Mesodermal cell (in vitro differentiated cells): ENCODE measurements at regions not wholly inside any gene's neighbourhood (a gene's known extent, or its start where the extent isn't known, plus 50 kb on each side); places are given as distances from the start of the nearest gene placed in this dataset.
"Not testable (repeated sequence)": the region's sequence is repeated elsewhere in the genome, so short reads cannot be mapped to it uniquely, and the experiment has no call there.

Source experiments
- H3K27ac ChIP-seq: 2 replicates; pipeline ENCODE4 v1.7.0; 2013; ENCODE audit warnings: mild to moderate bottlenecking, low read depth, low read length, moderate library complexity; ENCODE audit not compliant: severe bottlenecking
- H3K36me3 ChIP-seq: 2 replicates; pipeline ENCODE4 v1.7.1; 2013; ENCODE audit warnings: mild to moderate bottlenecking, low read length, moderate library complexity; ENCODE audit not compliant: control insufficient read depth, insufficient read depth
- H3K4me1 ChIP-seq: one replicate; pipeline ENCODE4 v1.7.1; 2013; ENCODE audit warnings: mild to moderate bottlenecking, low read length; ENCODE audit not compliant: insufficient read depth, control insufficient read depth, poor library complexity, severe bottlenecking
- H3K4me3 ChIP-seq: 2 replicates; pipeline ENCODE4 v1.7.0; 2013; ENCODE audit warnings: low read length, control low read depth, mild to moderate bottlenecking; ENCODE audit not compliant: insufficient read depth, poor library complexity, severe bottlenecking; ENCODE audit errors: extremely low read depth
- H3K9me3 ChIP-seq: 2 replicates; pipeline ENCODE4 v1.7.1; 2013; ENCODE audit warnings: mild to moderate bottlenecking, low read length, moderate library complexity; ENCODE audit not compliant: control insufficient read depth
- WGBS, 2 experiments: methylation state at CpG; one replicate each; pipeline ENCODE4 v1.1.5; 2013; ENCODE audit warnings: missing lambda C conversion rate in 2 of 2; ENCODE audit not compliant: insufficient coverage in 2 of 2; 5-methylcytosine and 5-hydroxymethylcytosine counted together

DNA sequence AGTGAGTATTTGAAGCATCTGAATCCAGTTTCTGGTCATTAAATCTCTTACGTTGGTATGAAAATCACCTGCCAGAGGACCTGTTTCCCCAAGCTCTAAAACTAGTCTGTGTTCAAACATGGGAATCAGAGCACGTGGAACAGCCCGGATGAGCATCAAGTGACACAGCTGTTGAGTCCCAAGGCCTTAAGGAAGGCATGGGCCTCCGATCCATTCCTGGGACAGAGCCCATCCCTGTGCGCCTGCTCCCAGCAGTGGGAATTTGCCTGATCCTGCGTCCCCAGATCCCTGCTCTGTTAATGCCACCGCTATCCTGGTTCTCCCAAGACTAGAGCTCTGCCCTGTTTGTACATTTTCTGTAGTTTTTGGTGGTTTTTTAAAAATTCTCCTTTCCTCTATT is 68.4 kb upstream of the FBXO28 start:
- WGBS, 2 experiments: 92 to 94% methylated on average over 6 to 7 of the region's 7 CpGs
- Histone ChIP-seq H3K27ac (no peak overlapping the region), H3K4me3 (no peak overlapping the region), H3K9me3 (no peaks in the 10 kb centered on the region), H3K4me1 (no peaks in the 10 kb centered on the region), H3K36me3 (no peaks in the 10 kb centered on the region)

DNA sequence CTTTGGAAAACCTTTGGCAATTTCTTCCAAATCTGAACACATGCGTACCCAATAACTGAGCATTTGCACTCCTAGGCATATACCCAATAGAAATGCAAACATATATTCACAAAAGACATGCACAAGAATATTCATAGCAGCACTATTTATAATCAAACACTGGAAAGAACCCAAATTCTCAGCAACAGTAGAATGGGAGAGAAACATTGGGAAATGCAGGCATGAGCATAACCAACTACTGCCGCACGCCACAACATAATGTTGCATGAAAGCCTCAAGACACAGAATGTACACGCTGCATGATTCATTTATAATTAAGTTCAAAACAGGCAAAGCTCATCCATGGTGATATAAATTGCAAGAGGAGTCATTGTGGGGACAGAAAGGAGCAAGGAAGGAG is 69.5 kb upstream of the FBXO28 start:
- WGBS, 2 experiments: 90% methylated on average over 2 of the region's 4 CpGs; no CpG with 5 or more reads in 1 of the 2 experiments
- no peaks in the 10 kb centered on the region for H3K4me1 ChIP-seq
- H3K27ac ChIP-seq: no peak overlapping the region
- H3K9me3 ChIP-seq: no peaks in the 10 kb centered on the region
- H3K36me3 ChIP-seq: no peaks in the 10 kb centered on the region
- no peak overlapping the region for H3K4me3 ChIP-seq

DNA sequence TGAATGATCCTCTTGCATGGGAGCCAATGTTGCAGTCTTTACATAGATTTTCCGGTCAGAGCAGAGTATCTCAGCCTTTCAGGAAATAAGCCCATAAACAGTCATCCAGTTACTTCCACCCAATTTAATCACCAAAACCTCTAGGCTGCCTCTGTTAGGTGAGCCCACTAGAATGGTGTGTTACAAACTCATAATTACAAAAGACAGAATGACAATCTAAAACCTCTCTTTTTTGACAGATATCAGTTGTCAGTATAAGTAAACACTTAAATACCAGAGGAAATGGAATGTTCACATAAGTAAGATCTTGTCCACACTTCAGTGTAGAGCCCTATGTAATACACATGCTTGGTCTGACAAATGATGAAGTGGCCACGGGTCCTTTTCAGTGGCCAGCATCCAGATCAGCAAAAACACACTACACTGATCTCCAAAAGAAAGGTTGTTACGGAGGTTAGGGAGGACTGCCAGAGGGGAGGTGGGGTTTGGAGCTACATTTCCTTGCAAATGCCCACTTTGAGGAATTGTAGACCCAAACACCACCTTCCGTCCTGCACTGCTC is 71.3 kb upstream of the FBXO28 start:
- Histone ChIP-seq H3K36me3 (no peaks in the 10 kb centered on the region), H3K4me1 (no peaks in the 10 kb centered on the region), H3K4me3 (no peak overlapping the region), H3K27ac (no peak overlapping the region), H3K9me3 (no peaks in the 10 kb centered on the region)
- WGBS, 2 experiments: 90 to 100% methylated on average over 2 of the region's 4 CpGs

DNA sequence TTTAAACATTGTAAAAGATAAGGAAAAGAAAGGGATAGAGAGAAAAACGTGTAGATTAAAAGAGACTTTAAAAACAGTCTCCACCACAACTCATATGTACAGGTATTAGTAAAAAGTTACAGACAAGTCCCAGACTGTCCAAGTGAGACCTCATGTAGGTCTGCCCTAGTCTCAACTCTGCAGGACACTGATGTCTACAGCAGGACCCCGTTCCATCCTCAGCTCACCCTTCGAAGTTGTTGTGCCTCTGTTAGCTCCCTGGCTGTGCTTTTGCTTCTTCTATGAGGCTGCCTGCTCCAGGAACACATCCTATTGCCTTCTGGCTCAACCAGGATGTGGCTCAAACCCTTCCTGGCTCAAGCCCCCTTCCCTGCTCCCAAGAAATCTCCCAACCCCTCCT is 72.9 kb upstream of the FBXO28 start:
- no peaks in the 10 kb centered on the region for H3K4me1 ChIP-seq
- 89 to 96% methylated on average over 2 of the region's 3 CpGs for WGBS, 2 experiments
- H3K9me3 ChIP-seq: no peaks in the 10 kb centered on the region
- H3K36me3 ChIP-seq: no peaks in the 10 kb centered on the region
- H3K4me3 ChIP-seq: no peak overlapping the region
- no peak overlapping the region for H3K27ac ChIP-seq

DNA sequence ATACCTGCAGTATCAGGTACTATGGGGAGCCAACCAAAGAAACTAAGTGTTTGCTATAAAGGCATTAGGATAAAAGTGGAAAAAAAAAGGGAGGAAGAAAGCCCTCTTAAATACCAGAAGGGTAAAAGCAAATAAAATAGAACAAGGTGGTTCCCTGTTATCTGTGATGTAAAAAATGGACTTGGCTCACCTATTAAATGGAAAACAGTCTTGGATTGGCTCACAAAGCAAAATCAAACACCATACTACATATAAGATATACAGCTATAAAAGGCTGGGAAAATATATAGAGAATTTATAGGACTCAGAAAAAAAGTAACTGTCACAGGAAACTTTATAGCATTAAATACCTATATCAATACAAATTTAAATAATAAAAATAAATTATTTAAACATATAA is 73.5 kb upstream of the FBXO28 start:
- not testable (repeated sequence) for H3K4me3 ChIP-seq, H3K9me3 ChIP-seq

DNA sequence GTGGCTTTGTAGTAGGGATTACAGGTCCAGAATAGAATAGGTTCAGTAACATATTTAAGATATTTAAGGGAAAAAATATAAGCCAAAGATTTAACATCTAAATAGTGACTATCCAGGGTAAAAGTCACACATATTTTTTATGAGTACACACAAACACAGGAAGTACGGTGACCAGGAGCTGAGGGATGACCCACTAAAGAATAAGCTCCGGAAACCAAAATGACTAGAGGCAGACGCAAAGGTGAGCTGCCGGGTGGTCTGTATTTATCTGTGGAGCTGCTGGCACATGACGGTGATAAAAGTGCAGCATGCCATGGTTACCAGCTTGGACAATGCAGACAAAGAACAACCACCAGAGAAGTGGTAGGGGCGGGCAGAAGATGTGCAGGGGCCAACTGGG is 73.9 kb upstream of the FBXO28 start:
- H3K4me3 ChIP-seq, H3K9me3 ChIP-seq, H3K4me1 ChIP-seq, H3K27ac ChIP-seq, H3K36me3 ChIP-seq: not testable (repeated sequence)
- 80 to 83% methylated on average over 2 to 4 of the region's 6 CpGs for WGBS, 2 experiments

More for the DNA sequence above, 73.5 kb upstream of the FBXO28 start:
- not testable (repeated sequence) for H3K27ac ChIP-seq, H3K4me1 ChIP-seq, H3K36me3 ChIP-seq

DNA sequence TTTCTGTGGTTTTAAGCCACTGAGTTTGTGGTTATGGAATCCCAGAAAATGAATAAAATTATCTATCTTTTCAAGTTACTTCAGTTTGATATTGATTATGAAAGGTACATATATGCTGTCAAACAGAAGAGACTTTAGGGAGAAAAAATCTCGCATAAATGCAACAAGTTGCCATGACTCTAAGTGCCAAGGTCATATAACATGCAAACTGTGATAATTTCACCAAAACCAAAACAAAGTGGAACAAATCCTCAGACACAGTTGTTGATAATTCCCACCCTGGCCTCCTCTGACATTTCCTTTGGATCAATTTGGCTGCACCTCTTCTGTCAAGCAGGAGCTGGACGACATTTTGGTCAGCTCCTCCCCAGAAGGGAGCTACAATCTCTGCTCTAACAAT is 75.1 kb upstream of the FBXO28 start:
- not testable (repeated sequence) for H3K9me3 ChIP-seq, H3K27ac ChIP-seq, H3K36me3 ChIP-seq, H3K4me3 ChIP-seq, H3K4me1 ChIP-seq
- WGBS, 2 experiments: no CpG with 5 or more reads among the region's 2 CpGs

DNA sequence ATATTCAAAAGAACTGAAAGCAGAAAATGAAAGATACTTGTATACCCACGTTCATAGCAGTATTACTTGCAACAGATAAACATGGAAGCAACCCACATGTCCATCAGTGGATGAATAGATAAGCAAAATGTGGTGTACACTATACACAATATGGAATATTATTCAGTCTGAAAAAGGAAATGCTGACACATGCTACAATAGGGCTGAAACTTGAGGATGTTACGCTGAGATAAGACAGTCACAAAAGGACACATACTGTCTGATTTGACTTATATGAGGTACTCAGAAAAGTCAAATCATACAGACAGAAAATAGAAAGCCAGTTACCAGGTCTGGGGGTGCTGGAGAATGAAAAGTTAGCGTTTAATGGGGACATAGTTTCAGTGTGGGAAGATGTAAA is 76.5 kb upstream of the FBXO28 start:
- H3K36me3 ChIP-seq, H3K27ac ChIP-seq, H3K4me1 ChIP-seq, H3K9me3 ChIP-seq, H3K4me3 ChIP-seq: not testable (repeated sequence)
- WGBS, 2 experiments: 100% methylated on average over 1 of the region's 3 CpGs

DNA sequence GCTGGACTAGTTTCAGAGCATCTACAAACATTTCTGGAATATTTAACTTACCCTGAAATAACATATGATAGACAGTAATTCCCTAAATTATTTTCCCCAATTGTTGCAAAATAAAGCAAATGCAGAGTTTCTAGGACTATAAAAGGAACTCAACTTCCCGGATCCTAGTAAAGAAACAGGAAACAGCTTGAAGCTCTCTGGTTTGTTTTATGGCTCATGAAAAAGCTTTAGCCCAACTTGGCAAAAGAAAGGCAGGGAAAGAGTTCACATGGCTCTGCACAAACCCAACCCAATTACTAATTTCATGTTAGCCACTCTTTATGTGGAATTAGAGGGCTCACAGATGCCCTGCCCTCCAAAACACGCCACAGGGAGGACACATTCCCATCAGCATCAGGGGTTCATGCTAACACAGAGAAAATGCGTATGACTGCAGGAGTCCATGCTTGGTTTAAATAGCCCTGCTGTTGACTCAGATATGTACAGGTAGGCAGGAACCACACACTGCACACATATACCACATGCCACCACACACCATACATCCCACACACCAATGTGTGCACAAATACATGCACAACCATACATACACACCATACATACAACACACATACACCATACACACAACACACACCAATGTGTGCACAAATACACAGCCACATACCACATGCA is 81.2 kb upstream of the FBXO28 start:
- WGBS, 2 experiments: no CpG with 5 or more reads among the region's 3 CpGs
- H3K27ac ChIP-seq, H3K9me3 ChIP-seq: not testable (repeated sequence)

DNA sequence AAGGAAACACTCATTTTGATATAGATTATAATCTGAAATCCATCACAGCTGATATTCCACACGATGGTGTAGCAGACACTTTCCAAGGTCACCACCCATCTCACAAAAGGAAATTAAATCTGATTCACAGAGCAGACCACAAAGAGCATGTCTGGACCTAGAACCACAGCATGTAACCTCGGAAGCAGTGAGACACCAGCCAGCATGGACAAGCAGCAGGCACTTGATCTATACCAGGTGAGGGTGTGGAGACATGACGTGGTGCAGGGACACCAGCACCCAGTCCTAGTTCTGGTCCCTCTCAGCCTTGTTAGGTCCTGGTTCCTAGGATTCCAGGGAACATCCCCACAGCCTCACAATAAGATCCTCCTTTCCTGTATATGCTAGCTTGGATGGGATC is 81.9 kb upstream of the FBXO28 start:
- not testable (repeated sequence) for H3K27ac ChIP-seq, H3K4me1 ChIP-seq, H3K4me3 ChIP-seq, H3K9me3 ChIP-seq, H3K36me3 ChIP-seq
- WGBS, 2 experiments: no CpG with 5 or more reads among the region's 3 CpGs

More for the DNA sequence above, 81.2 kb upstream of the FBXO28 start:
- H3K4me1 ChIP-seq, H3K4me3 ChIP-seq, H3K36me3 ChIP-seq: not testable (repeated sequence)

DNA sequence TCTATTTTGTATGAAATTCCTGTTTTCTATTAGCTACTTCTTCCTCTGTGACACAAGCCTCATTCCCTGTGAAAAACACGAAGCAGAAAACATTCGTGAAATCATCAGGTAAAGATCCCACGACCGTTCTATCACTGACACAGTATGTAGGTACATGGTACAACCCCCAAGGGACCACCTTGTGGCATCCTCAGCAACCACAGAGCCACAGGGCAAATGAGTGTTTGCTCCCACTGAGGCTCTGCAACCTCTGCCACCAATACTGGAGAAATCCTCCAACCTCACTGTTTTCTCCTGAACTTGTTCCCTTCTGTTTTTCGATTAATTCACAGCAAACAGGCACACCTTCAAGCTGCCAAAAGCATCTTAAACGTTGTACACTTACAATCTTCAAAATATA is 83.7 kb upstream of the FBXO28 start:
- not testable (repeated sequence) for H3K27ac ChIP-seq, H3K36me3 ChIP-seq, H3K4me1 ChIP-seq, H3K9me3 ChIP-seq, H3K4me3 ChIP-seq
- WGBS, 2 experiments: 100% methylated on average over 1 of the region's 6 CpGs; no CpG with 5 or more reads in 1 of the 2 experiments
